ENCODE measurements at regions not wholly inside any gene's neighbourhood (a gene's known extent, or its start where the extent isn't known, plus 50 kb on each side); places are given as distances from the start of the nearest gene placed in this dataset.

GRCh38 chr10:6871128-6871527 lies 291.1 kb upstream of the PRKCQ start:
- H3K27ac Mint-ChIP-seq, result no peak overlapping the region
- H3K4me1 ChIP-seq, result no peaks in the 10 kb centered on the region
- no peaks in the 10 kb centered on the region for H3K27me3 Mint-ChIP-seq (ENCODE audit: insufficient read depth, low read depth)
- TF ChIP-seq EZH2 (IDR thresholded peaks at IDR 0.05) (no peak), CTCF (IDR thresholded peaks at IDR 0.05) (no peak), EZH2phosphoT487 (IDR thresholded peaks at IDR 0.05) (no peak)
- no peak overlapping the region for H3K27ac ChIP-seq
- no peak overlapping the region for H3K9ac ChIP-seq
- no peaks in the 10 kb centered on the region for H4K20me1 ChIP-seq (ENCODE audit: low read depth)
- H3F3A ChIP-seq (ENCODE audit: low read depth), result no peaks in the 10 kb centered on the region
- no peaks in the 10 kb centered on the region for H3K36me3 Mint-ChIP-seq
- DNase-seq (ENCODE audit: low spot score), result no peak
- no peaks in the 10 kb centered on the region for H3K27me3 ChIP-seq
- H3K4me3 ChIP-seq, result no peak overlapping the region
- H3K36me3 ChIP-seq, result no peaks in the 10 kb centered on the region
- H3K9me3 ChIP-seq (ENCODE audit: low read depth), result no peaks in the 10 kb centered on the region
- peaks cover 2% of the 10 kb centered on the region for H3K9me3 Mint-ChIP-seq
- H3K4me3 Mint-ChIP-seq, result no peak overlapping the region
- peaks cover 23% of the 10 kb centered on the region for H3K4me1 Mint-ChIP-seq
- no peak overlapping the region for H2AFZ ChIP-seq (replicated peaks)
- no peaks in the 10 kb centered on the region for H3K79me2 ChIP-seq (ENCODE audit: low read depth)
- no peak overlapping the region for H3K4me2 ChIP-seq

- Histone ChIP-seq H3K27ac (no peak overlapping the region), H3K4me1 (no peaks in the 10 kb centered on the region), H3K9ac (no peak overlapping the region), H3K4me2 (no peak overlapping the region), H3K9me3 (ENCODE audit: low read depth) (no peaks in the 10 kb centered on the region), H3K27me3 (no peaks in the 10 kb centered on the region), H3K36me3 (no peaks in the 10 kb centered on the region), H4K20me1 (ENCODE audit: low read depth) (no peaks in the 10 kb centered on the region), H2AFZ (replicated peaks) (peak overlapping the region; percentile 68), H3K4me3 (no peak overlapping the region), H3K79me2 (ENCODE audit: low read depth) (no peaks in the 10 kb centered on the region), H3F3A (ENCODE audit: low read depth) (no peaks in the 10 kb centered on the region)
- no peak overlapping the region for H3K4me3 Mint-ChIP-seq
- no peak for DNase-seq (ENCODE audit: low spot score)
- H3K9me3 Mint-ChIP-seq, result peaks cover 3% of the 10 kb centered on the region
- peaks cover 2% of the 10 kb centered on the region for H3K27me3 Mint-ChIP-seq (ENCODE audit: insufficient read depth, low read depth)
- no peaks in the 10 kb centered on the region for H3K36me3 Mint-ChIP-seq
- no peak for TF ChIP-seq EZH2 (IDR thresholded peaks at IDR 0.05)
- no peak for TF ChIP-seq CTCF (IDR thresholded peaks at IDR 0.05)
- TF ChIP-seq EZH2phosphoT487 (IDR thresholded peaks at IDR 0.05), result no peak
- peaks cover 17% of the 10 kb centered on the region for H3K4me1 Mint-ChIP-seq
- peak overlapping the region; percentile 12 for H3K27ac Mint-ChIP-seq
Observed at GRCh38 chr10:6868036-6868725, 288.1 kb upstream of the PRKCQ start.

GRCh38 chr10:6866757-6867156 lies 286.7 kb upstream of the PRKCQ start:
- H3K27ac ChIP-seq, result no peak overlapping the region
- no peak overlapping the region for H3K4me3 Mint-ChIP-seq
- peaks cover 2% of the 10 kb centered on the region for H3K27me3 Mint-ChIP-seq (ENCODE audit: insufficient read depth, low read depth)
- no peaks in the 10 kb centered on the region for H3K4me1 ChIP-seq
- no peaks in the 10 kb centered on the region for H4K20me1 ChIP-seq (ENCODE audit: low read depth)
- no peaks in the 10 kb centered on the region for H3K9me3 ChIP-seq (ENCODE audit: low read depth)
- no peak overlapping the region for H3K4me3 ChIP-seq
- H3K36me3 ChIP-seq, result no peaks in the 10 kb centered on the region
- no peak overlapping the region for H2AFZ ChIP-seq (replicated peaks)
- no peaks in the 10 kb centered on the region for H3F3A ChIP-seq (ENCODE audit: low read depth)
- H3K27me3 ChIP-seq, result no peaks in the 10 kb centered on the region
- H3K9me3 Mint-ChIP-seq, result peaks cover 8% of the 10 kb centered on the region
- DNase-seq (ENCODE audit: low spot score), result no peak
- H3K27ac Mint-ChIP-seq, result no peak overlapping the region
- peaks cover 13% of the 10 kb centered on the region for H3K4me1 Mint-ChIP-seq
- no peaks in the 10 kb centered on the region for H3K36me3 Mint-ChIP-seq
- H3K9ac ChIP-seq, result no peak overlapping the region
- TF ChIP-seq CTCF (IDR thresholded peaks at IDR 0.05) (no peak), EZH2 (IDR thresholded peaks at IDR 0.05) (no peak)
- H3K4me2 ChIP-seq, result no peak overlapping the region
- no peaks in the 10 kb centered on the region for H3K79me2 ChIP-seq (ENCODE audit: low read depth)

Data from neural progenitor cell (in vitro differentiated cells).